Vagina (tissue), 2 donors: ENCODE measurements at regions not wholly inside any gene's neighbourhood (a gene's known extent, or its start where the extent isn't known, plus 50 kb on each side); places are given as distances from the start of the nearest gene placed in this dataset.

ENCODE experiments used
- DNase-seq, 2 donors: peaks; one replicate each; pipeline ENCODE4 v3.0.0-alpha.2; 2017; ENCODE audit errors: extremely low spot score in 2 of 2
- H3K27ac ChIP-seq: fragments of 200-600 bp; sonication (generic); one replicate; pipeline ENCODE4 v1.5.1; 2019
- H3K27me3 ChIP-seq: fragments of 200-600 bp; sonication (generic); one replicate; pipeline ENCODE4 v1.5.1; 2019
- H3K36me3 ChIP-seq, 2 donors: fragments of 200-600 bp; sonication (generic); one replicate each; pipeline ENCODE4 v1.5.1; 2017 to 2019
- H3K4me1 ChIP-seq: fragments of 200-600 bp; sonication (generic); one replicate; pipeline ENCODE4 v1.5.1; 2019
- H3K4me3 ChIP-seq, 2 donors: fragments of 200-600 bp; sonication (generic); 1 replicate in 1 of 2; 2 replicates in 1 of 2; pipeline ENCODE4 v1.5.1; 2016 to 2019
- H3K9me3 ChIP-seq: fragments of 200-600 bp; sonication (generic); one replicate; pipeline ENCODE4 v1.5.1; 2019
- CTCF ChIP-seq, 3 experiments: fragments of 450-650 bp in 2 of 3; fragments of 200-600 bp in 1 of 3; sonication (generic) in 1 of 3; IDR thresholded peaks; one replicate each; pipeline ENCODE4 v1.5.1; 2017 to 2019; ENCODE audit warnings: antibody characterized with exemption in 3 of 3, mild to moderate bottlenecking in 2 of 3, moderate library complexity in 2 of 3
- POLR2A ChIP-seq, 2 donors: fragments of 450-650 bp; IDR thresholded peaks; one replicate each; pipeline ENCODE4 v1.6.1; 2017; ENCODE audit warnings: antibody characterized with exemption in 2 of 2, mild to moderate bottlenecking in 2 of 2, moderate library complexity in 2 of 2
- POLR2AphosphoS5 ChIP-seq, 2 donors: sonication (generic); formaldehyde crosslinking; IDR thresholded peaks; one replicate each; pipeline ENCODE4 v1.9.0; 2017; ENCODE audit warnings: antibody characterized with exemption in 2 of 2, mild to moderate bottlenecking in 2 of 2, low read depth in 1 of 2; ENCODE audit not compliant: insufficient read depth in 1 of 2
- intact Hi-C: fragments of 100-400 bp; cut with DNase I; formaldehyde crosslinking; loops from one replicate; pipeline ENCODE4 v1.15.1; 2023

- Histone ChIP-seq H3K9me3 (no peaks in the 10 kb centered on the region), H3K4me3 (no peak overlapping the region), H3K4me1 (no peaks in the 10 kb centered on the region), H3K27ac (no peak overlapping the region), H3K27me3 (no peaks in the 10 kb centered on the region), H3K36me3 (no peaks in the 10 kb centered on the region)
- TF ChIP-seq POLR2A (IDR thresholded peaks at IDR 0.05), result no peak
- TF ChIP-seq POLR2AphosphoS5 (IDR thresholded peaks at IDR 0.05; ENCODE audit: insufficient read depth in 1 of 2, low read depth in 1 of 2), result no peak
- no peak for TF ChIP-seq CTCF (IDR thresholded peaks at IDR 0.05)
- intact Hi-C loops, result no loop called here
- DNase-seq, result no peak
These were observed 236.9 kb upstream of the JAG1 start for GRCh38 chr20:10910535-10911178.

DNA sequence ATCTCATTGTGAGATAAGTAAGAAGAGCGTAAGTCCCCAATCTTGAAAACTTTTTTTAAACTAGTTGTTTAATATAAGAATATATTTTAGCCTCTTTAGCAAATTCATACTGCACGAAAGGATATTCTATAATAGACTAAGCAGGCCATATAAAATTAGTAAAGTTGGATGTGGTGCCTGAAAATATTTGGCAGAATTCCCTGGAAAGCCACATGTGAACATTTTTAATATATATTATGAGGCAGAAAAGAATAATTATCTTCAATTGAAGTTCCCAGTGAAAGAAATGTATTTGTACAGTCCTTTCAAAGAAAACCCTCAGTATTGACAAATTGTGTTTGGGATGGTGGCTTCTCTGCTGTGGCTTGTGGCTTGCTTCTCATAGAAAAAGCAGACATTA lies 237.5 kb upstream of the JAG1 start:
- H3K36me3 ChIP-seq, result no peaks in the 10 kb centered on the region

GRCh38 chr20:10915815-10916214 lies 242.0 kb upstream of the JAG1 start:
- DNase-seq, result no peak
- Histone ChIP-seq H3K4me3 (no peak overlapping the region), H3K9me3 (no peaks in the 10 kb centered on the region), H3K27ac (no peak overlapping the region), H3K4me1 (peaks cover 12% of the 10 kb centered on the region), H3K36me3 (no peaks in the 10 kb centered on the region), H3K27me3 (no peaks in the 10 kb centered on the region)
- TF ChIP-seq POLR2A (IDR thresholded peaks at IDR 0.05), result no peak
- TF ChIP-seq CTCF (IDR thresholded peaks at IDR 0.05), result no peak
- TF ChIP-seq POLR2AphosphoS5 (IDR thresholded peaks at IDR 0.05; ENCODE audit: insufficient read depth in 1 of 2, low read depth in 1 of 2), result no peak
- intact Hi-C loops, result no loop called here

More for the DNA sequence above, 237.5 kb upstream of the JAG1 start:
- intact Hi-C loops, result no loop called here
- Histone ChIP-seq H3K4me1 (no peaks in the 10 kb centered on the region), H3K27me3 (no peaks in the 10 kb centered on the region), H3K9me3 (no peaks in the 10 kb centered on the region), H3K27ac (no peak overlapping the region), H3K4me3 (no peak overlapping the region)
- DNase-seq, result no peak
- no peak for TF ChIP-seq POLR2AphosphoS5 (IDR thresholded peaks at IDR 0.05; ENCODE audit: insufficient read depth in 1 of 2, low read depth in 1 of 2)
- TF ChIP-seq POLR2A (IDR thresholded peaks at IDR 0.05), result no peak
- no peak for TF ChIP-seq CTCF (IDR thresholded peaks at IDR 0.05)

GRCh38 chr20:10916312-10916711 lies 242.5 kb upstream of the JAG1 start:
- no peak overlapping the region for H3K4me3 ChIP-seq
- no peak overlapping the region for H3K27ac ChIP-seq
- no peak for DNase-seq
- H3K36me3 ChIP-seq, result no peaks in the 10 kb centered on the region
- H3K4me1 ChIP-seq, result peaks cover 12% of the 10 kb centered on the region
- no peaks in the 10 kb centered on the region for H3K9me3 ChIP-seq
- H3K27me3 ChIP-seq, result no peaks in the 10 kb centered on the region
- TF ChIP-seq POLR2AphosphoS5 (IDR thresholded peaks at IDR 0.05; ENCODE audit: insufficient read depth in 1 of 2, low read depth in 1 of 2), result no peak
- no peak for TF ChIP-seq CTCF (IDR thresholded peaks at IDR 0.05)
- TF ChIP-seq POLR2A (IDR thresholded peaks at IDR 0.05), result no peak
- intact Hi-C loops, result no loop called here

DNA sequence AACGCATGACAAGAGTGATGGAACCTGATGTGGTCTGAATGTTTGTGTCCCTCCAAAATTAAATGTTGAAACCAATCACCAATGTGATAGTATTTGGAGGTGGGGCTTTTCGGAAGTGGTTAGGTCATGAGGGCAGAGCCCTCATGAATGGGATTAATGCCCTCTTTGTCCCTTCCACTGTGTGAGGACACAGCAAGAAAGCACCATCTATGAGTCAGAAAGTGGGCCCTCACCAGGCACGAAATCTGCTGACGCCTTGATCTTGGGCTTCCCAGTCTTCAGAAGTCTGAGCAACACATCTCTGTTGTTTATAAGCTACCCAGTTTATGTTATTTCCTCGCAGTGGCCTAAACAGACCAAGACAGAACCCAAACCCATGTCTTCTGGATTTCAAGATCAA lies 244.0 kb upstream of the JAG1 start:
- DNase-seq, result no peak
- intact Hi-C loops, result no loop called here
- TF ChIP-seq POLR2AphosphoS5 (IDR thresholded peaks at IDR 0.05; ENCODE audit: insufficient read depth in 1 of 2, low read depth in 1 of 2), result no peak
- TF ChIP-seq CTCF (IDR thresholded peaks at IDR 0.05), result no peak
- no peak for TF ChIP-seq POLR2A (IDR thresholded peaks at IDR 0.05)
- Histone ChIP-seq H3K27me3 (no peaks in the 10 kb centered on the region), H3K27ac (no peak overlapping the region), H3K9me3 (no peaks in the 10 kb centered on the region), H3K36me3 (no peaks in the 10 kb centered on the region), H3K4me1 (peaks cover 16% of the 10 kb centered on the region), H3K4me3 (no peak overlapping the region)
